ENCODE measurements at regions not wholly inside any gene's neighbourhood (a gene's known extent, or its start where the extent isn't known, plus 50 kb on each side); places are given as distances from the start of the nearest gene placed in this dataset.
"Not testable (repeated sequence)": the region's sequence is repeated elsewhere in the genome, so short reads cannot be mapped to it uniquely, and the experiment has no call there.

DNA sequence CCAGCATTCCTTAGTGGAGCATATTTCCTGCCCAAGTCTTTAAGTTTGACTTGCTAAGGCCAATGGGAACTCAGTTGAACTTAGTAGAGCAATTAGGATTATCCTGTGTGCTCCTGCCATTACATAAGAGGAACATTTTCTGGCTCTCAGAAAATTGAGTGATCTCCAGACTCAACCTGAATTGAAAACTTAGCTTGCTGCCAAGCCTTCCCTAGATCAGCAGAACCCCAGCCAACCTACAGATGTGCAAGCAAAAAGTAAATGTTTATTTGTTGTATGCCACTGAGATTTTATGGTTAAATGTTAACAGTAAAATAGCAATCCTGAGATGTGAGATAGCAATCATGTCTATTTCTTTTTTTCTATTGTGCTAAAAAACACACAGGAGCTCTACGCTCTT is 350.9 kb downstream of the OLFM4 start:
- no peak for DNase-seq (ENCODE audit: low spot score)

DNA sequence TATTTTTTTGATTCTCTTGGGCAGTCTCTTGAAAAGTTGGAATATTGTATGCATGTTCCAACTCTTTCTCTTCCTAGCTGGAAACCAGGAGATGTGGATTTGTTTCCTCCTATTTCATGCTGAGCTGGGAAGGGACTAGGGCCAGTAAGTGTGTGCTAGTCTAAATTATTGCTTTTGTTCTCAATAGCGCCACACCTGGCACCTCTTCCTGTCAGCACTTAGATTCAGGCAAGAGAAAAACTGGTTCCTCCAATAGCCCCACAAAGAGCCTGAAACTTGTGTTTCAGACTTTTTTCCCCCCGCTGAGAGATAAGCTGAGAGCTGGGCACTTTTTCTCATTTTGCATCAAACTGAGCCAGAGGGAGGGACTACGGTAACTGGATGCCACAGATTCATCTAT is 353.4 kb downstream of the OLFM4 start:
- DNase-seq (ENCODE audit: low spot score): no peak

DNA sequence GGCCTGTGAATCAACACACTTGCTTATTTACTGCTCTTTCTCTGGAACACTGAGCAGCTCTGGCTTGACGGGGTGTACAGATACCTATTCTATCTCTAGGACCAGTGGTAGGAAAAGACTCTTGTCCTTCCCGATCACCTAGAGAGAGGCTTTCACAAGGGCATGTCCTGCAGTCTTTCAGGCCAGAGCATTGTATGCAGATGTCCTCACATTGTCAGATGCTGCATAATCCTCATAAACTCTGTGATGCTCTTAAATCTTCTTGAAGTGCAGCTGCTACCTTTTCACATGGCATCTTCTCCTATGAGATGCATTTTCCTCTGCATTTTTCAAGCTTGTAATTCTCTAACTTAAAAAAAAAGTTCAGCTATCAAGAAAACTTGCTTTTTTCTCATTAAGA is 369.4 kb downstream of the OLFM4 start:
- no peak for DNase-seq (ENCODE audit: low spot score)

DNA sequence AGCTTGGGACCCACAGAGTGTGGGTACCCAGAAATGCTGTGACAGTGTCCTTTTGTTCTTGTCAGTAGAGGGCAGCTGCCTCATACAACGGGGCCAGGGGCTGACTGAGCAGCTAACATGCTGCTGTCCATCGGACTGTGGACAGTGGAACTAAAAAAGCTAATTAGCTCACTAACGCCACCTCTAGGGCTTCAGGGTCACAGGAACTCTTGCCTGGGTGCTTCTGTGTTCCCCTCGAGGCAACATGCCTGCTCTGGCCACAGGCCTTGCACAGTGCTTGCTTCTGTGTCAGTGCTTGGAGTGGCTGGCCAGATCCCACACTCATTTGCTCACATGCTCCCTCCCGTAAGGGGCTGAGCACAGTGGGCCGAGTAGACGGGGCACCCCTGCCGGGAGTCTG is 377.0 kb downstream of the OLFM4 start:
- peak; percentile 46 for DNase-seq (ENCODE audit: low spot score)

DNA sequence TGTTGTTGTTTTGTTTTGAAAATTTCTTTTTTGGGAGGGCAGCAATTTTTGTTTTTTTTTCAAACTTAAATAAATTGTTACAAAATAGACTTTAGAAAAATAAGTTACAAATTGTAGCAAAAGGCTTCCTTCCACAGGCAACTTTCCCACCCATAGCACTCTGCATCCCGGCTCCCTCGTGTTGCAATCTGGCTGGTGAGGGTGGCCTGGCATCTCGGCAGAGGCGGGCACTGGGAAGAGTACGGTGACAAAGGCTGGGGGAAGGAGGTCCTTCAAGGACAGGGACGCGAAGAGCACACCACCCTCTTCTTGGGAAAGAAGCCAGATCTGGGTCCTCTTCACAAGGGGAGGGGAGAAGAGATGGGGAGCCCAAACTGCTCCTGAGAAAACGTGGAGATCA is 379.7 kb downstream of the OLFM4 start:
- no peak for DNase-seq (ENCODE audit: low spot score)

DNA sequence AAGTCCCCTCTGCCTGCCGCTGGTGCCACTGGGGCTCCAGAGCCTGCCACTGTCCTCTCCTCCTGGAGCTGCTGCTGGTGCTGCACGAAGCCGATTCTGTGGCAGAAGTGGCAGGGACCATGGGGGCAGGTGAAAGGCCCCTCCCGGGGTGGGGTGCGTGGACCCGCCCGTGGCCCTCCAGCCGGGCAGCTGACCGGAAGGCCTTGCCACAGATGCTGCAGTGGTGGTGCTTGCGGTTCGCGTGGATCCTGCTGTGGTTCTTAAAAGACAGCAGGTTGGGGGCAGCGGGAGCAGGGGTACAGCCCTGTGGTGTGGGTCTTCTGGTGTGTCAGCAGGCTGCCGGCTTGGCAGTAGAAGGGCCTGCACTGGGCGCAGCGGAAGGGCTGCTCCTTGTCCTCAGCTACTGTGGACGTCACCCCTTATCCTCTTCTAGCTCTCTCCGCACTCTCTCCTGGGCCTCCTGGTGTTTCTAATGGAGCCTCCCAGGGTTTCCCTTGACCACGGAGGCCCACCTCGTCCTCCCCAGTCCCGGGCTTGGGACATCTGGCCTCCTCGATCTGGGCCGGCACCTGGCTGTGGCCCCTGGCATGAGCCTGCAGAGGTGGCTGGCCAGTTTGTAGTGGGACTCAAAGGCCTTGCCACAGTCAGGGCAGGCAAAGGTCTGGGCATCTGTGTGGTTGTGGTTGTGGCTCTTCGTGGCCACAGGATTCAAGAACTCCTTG is 380.4 kb downstream of the OLFM4 start:
- no peak for DNase-seq (ENCODE audit: low spot score)

DNA sequence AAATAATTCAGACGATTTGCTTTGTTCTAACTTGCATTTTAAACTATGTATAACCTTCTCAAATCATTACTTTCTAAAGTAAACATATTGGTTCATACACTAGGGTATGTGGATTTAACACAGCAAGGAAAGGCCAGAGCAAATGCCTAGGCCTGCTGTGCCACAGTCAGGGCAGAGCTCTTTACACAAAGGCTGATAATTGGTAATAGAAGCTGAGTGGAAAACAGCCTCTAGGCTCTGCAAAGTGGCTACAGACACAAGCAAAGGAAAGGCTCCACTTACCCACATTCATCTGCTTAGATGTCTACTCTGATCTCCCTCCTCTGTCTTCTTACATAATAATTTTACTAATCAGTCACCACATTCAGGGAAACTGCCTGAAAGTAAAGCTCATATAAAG is 382.9 kb downstream of the OLFM4 start:
- no peak for DNase-seq (ENCODE audit: low spot score)

DNA sequence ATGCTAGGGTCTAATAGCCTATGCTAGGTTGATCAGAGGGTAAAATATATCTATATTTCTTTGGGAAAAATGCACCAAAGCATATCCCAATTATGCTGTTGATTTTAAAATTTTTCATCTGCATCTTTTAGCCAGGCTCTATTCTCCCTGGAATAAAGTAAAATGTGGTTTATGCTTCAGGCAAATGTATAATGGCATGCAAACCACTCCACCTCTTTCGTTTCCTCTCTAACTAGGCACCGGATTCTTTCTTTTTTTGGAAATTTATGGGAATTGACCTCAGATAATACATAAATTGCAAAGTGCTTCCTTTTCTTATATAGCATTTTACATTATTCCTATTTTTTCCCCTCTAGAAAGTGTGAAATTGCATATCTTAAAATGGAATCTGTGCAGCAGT is 386.5 kb downstream of the OLFM4 start:
- DNase-seq (ENCODE audit: low spot score): no peak

DNA sequence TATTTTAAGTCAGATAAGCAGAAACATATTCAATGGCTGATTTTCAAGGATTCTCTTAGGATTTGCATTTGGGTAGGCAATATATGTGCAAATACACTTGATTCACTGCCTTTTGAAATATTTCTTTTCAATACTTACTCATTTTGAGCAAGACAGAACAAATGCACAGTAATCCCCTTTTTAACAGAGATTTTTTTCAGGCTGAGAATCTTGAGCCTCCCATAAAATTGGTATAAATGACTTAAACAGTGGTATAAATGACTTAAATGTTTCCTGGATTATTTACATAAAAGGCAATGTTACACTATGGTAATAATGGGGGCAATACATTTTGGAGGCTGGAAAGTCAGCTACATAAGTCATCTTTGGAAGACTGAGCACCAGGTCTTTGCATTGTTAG is 389.0 kb downstream of the OLFM4 start:
- DNase-seq (ENCODE audit: low spot score): no peak

DNA sequence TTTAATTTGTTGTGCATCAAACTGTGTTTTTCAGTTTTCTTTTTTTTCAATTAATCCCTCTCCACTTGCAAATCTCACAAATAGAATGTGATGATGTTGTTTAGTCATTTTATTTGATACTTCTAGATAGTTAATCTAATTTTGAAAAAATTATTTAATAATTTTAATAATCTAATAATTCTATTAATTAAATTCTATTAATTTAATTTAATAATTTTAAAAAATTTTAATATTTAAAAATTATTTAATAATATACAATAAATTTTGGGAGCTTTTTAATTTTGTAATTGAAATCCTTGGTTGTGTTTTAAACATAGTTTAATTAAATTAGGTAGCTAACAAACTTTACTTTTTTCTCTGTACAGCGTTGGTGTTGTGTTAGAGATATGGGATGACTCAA is 393.8 kb downstream of the OLFM4 start:
- DNase-seq (ENCODE audit: low spot score): no peak

DNA sequence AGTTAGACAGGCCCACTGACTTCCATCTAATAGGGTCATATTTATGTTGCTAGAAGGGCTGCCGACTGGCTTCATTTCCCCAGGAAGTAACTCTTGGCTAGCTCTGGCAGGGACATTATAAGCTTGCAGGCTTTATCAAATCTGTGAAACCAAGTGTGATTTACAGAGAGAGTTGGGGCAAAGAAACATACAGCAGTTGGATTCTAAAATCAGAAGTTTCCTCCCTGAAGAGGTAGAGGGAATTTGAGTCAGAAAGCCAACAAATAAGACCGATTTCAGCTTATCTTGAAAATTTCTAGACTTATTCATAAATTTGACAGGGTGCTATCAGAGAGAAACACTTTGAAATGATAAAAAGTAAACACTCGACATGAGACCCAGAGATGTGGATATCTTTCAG is 407.8 kb downstream of the OLFM4 start:
- no peak for DNase-seq (ENCODE audit: low spot score)

DNA sequence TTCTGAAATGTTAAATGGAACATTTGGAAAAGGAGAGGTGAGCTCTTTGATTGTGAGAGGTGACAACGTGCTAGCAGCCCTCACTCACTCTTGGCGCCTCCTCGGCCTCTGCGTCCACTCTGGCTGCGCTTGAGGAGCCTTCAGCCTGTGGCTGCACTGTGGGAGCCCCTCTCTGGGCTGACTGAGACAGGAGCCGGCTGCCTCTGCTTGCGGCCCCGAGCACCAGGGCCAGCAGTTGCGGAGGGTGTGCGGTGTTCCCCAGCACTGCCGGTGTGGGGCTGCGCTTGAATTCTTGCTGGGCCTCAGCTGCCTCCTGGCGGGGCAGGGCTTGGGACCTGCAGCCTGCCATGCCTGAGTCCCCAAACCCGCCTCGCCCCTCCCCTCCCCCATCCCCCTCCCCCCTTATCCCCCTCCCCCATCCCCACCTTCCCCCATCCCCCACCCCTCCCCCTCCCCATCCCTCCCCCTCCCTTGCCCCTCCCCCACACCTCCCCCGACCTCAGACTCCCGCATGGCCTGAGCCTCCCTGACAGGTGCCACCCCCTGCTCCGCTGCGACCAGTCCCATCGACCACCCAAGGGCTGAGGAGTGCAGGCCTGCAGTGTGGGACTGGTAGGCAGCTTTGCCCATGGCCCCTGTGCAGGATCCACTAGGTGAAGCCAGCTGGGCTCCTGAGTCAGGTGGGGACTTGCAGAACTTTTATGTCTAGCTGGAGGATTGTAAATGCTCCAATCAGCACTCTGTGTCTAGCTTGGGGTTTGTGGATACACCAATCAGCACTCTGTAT is 411.0 kb downstream of the OLFM4 start:
- no peak for DNase-seq (ENCODE audit: low spot score)

DNA sequence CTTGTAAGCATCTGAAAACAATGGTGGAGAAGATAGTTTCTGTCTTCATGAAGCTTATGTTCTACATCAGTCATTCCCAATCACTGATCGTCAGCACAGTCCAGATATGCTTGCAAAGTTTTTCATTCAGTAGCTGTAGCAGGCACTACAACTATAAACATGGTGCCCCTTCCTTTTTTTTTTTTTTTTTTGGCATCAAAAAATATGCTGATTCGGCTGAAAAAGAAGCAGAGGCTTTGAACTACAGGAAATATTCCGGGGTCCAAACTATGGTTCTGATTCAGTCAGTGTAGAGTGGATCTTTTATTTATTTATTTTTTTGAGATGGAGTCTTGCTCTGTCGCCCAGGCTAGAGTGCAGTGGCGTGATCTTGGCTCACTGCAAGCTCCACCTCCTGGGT is 414.4 kb downstream of the OLFM4 start:
- no peak for DNase-seq (ENCODE audit: low spot score)

DNA sequence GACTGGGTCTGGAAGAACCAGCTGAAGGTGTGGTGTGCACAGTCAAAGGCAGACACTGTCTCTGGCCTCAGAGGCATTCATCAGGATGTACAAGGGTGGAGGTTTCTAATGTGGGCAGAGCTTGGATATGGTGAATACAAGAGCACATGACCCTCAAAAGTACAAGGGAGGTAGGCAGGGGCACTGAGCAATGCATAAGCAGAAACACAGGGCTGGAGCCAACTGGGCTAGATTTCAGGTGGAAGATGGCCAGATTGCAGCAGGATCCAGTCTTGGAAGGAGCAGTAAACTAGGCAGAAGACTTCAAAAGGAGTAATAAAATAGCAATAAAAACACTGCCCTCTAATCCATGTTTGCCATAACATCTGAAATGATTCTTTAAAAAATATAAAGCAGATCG is 417.1 kb downstream of the OLFM4 start:
- DNase-seq (ENCODE audit: low spot score): no peak

DNA sequence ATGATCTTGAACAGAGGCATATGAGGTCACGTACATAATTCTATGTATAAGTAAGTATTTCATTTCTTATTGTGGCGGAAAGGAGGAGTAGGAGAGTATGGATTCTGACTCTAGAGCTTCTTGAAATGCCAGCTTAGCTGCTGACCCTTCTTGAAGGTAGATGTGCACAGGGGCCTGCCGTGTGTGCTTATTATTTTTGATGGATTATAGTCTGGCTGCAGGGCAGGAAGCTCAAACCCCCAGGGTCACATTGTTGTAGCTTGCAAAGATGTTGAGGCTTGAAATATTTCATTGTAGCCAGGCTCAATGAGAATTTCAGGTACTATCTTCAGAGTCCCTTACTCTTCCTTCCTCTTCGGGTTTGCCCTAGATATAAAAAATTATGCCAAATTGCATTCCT is 418.8 kb downstream of the OLFM4 start:
- DNase-seq (ENCODE audit: low spot score): no peak

DNA sequence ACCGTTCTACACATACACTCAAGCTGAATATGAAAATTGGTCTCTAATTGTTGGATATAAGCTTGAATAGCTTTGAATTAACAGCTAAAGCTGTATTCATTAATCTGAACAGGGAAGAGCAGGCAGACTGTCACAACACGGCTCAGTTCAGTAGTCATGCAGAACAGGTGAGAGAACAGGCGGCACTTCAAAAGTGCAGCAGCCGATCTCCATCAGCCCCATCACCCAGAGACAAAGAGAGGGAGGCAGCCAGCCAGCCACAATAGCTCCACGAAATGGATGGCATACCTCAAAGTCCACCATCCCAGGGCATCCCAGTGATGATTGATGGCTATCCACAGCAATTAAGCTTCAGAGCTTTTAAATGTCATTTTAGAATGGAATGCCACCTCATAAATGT is 419.2 kb downstream of the OLFM4 start:
- DNase-seq (ENCODE audit: low spot score): no peak

DNA sequence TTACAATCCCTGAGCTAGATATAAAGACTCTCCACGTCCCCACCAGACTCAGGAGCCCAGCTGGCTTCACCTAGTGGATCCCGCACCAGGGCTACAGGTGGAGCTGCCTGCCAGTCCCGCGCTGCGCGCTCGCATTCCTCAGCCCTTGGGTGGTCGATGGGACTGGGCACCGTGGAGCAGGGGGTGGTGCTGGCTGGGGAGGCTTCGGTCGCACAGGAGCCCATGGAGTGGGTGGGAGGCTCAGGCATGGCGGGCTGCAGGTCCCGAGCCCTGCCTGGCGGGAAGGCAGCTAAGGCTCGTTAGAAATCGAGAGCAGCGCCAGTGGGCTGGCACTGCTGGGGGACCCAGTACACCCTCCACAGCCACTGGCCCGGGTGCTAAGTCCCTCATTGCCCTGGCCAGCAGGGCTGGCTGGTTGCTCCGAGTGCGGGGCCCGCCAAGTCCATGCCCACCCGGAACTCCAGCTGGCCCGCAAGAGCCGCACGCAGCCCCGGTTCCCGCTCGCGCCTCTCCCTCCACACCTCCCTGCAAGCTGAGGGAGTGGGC is 423.7 kb downstream of the OLFM4 start:
- not testable (repeated sequence) for DNase-seq (ENCODE audit: low spot score)

DNA sequence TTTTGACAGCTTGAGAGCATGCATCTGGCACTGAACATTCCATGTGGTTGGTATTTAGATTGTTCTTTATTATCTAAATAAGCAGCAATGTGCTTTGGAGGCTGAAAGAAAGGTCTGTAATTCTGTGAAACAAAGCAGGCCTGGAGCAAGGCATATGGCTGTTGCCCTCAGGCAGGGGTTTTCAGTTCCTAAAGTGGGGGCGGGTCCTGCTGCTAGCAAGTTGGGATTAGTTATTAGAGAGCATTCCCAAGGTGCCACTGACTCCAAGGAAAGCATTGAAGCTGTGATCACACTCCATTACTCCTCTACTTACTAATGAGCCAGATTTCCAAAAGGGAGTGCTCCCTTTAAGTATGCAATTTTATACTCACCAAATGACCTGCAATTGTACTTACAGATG is 432.2 kb downstream of the OLFM4 start:
- DNase-seq (ENCODE audit: low spot score): no peak

DNA sequence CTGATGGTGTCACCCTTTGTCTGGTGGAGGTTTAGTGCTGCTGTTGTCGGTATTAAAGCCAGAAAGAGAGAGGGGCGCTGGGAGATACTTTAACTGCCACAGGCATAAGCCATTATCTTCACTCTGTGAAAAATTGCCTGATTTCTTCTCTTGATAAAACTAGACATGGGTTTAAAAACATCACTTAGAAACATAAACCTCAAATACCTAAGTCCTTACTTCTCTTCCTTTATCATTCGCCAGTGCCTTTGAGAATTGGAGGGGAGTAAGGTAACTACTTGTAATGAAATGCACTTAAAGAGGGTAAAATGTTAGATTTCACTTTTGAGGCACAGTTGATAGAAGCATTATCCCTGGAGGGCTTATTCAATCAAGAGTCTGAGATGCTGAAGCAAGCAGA is 434.5 kb downstream of the OLFM4 start:
- no peak for DNase-seq (ENCODE audit: low spot score)

DNA sequence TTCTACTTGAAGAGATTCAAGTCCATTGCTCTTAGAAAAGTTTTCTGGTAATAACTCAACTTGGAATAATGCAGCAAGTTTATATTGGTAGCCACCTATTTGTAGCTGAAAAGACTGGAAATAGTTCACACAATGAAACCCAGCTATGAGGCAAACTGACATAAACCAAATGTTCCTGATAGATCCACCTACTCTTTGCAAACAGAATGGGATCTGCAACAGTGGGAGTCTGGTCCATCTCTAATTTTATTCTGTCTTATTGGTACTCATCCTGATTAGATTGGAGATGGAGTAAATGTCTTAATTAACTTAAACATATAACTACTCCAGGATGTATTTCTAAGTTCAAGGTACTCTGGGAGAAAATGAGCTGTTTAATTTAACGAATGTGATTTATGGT is 438.0 kb downstream of the OLFM4 start:
- DNase-seq (ENCODE audit: low spot score): no peak

DNA sequence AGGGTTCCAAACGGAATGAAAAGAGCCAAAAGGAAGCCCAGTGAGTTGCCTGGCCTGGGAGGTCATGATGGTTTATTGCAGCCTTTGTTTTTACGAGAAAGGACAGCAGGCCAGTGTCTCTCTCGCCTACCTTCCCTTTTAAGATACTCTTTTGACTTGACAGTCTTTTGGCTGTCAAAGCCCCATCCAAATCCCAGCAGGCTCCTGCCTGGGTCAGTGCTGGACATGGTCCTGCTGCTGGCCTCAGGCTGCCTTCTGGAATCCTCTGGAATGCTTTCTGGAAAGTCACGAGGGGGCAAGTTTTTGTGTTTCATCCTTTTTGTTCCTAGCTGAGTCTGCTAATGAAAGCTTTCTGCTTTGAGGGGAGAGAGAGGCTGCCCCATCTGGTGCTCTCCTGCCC is 444.8 kb downstream of the OLFM4 start:
- DNase-seq (ENCODE audit: low spot score): no peak

DNA sequence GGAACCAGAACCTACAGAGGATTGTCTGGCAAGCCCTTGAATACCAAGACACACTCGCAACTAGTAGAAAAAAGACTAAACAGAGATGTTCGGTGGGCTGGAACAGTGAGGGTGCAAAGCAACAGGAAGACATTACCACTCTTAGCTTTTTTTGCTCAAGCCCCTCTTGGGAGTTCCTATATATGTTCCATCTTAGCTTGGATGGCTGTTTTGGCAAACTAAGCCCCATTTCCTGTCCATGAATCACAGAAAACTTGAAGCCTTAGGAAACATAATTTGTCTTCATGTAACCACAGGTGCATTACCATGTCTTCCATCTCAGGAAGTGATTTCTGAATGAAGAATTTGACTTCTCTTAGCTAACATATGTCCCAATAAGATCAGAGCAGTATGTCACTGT is 446.3 kb downstream of the OLFM4 start:
- DNase-seq (ENCODE audit: low spot score): no peak

DNA sequence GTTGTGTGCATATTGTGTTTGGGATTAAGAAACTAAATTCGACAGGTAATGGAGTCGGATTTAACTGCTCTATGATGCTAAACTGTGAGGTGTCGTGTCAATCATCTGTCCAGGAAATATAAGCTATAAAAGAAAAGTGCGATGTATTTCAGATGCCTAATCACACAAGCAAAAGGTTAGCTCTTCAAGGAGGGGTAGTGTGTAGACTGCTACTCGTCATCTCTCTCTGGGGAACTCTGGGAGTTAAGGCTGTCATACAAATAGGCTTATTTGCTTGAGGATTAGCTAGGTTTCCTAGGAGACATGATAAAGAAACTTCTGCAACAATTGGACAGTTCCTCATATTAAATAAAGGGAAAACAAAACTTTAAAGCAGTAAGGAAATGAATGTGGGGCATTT is 462.1 kb downstream of the OLFM4 start:
- no peak for DNase-seq (ENCODE audit: low spot score)

All from HT-29 (cell line).